ENCODE measurements at regions not wholly inside any gene's neighbourhood (a gene's known extent, or its start where the extent isn't known, plus 50 kb on each side); places are given as distances from the start of the nearest gene placed in this dataset.

DNA sequence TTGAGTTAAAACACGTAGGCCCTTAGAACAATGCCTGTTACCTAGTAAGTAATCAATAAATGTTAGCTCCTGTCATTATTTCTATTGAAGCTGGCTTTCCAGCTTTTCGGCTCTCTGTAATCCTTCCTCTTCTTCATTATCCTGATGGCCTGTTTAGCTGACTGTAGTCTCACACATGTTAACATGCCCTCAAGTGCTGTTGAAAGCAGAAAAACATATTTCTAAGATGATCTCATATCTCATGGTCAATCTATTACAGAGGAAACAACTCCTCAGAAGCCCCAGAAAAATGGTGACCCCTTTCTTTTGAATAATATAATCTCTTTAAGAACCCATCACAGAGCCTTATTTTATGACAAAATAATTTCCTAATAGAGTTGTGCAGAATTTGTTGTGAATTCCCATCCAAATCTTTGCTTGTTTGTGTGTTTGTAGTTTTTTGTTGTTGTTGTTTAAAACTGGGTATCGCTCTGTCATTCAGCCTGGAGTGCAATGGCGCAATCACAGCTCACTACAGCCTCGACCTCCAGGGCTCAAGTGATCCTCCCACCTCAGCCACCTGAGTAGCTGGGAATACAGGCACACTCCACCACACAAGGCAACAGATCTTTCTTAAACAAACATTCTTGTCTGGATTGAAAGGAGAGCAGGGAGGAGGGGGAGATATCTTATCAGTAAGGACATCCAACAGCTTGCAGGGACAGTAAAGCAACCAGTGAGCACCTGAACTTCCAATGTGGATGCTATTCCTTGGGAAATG, 242.5 kb upstream of the CAND1 start:
- no peak overlapping the region for H3K4me2 ChIP-seq (ENCODE audit: low read length)
- H3K4me1 ChIP-seq (ENCODE audit: control insufficient read depth, insufficient read depth, low read length), result no peaks in the 10 kb centered on the region
- no peaks in the 10 kb centered on the region for H3K36me3 ChIP-seq (ENCODE audit: insufficient read depth, low read length)
- H3K4me3 ChIP-seq (ENCODE audit: low read length), result no peak overlapping the region
- H3K9ac ChIP-seq (ENCODE audit: low read depth, low read length), result no peak overlapping the region
- H3K9me3 ChIP-seq (replicated peaks; ENCODE audit: low read length), result no peaks in the 10 kb centered on the region
- peaks cover 22% of the 10 kb centered on the region for H3K27me3 ChIP-seq (ENCODE audit: control insufficient read depth, insufficient read depth, low read length)

DNA sequence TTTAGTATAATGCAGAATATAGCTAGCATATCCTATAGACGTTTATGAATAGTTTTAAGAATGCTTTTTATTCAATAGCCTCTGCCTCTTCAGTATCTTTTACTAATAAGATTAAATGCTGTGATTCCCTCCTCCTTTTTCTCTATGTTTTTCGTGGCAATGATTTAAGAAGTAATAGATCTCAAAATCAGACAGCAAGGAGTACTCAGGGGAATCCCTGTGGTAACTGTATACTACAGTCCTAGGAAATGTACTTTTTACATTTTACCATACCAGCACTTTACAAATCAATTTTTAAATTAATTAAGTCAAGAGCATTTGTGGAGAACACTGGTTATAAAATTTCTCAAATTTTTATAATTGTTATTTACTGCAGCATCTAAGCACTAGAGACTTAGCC, 240.6 kb upstream of the CAND1 start:
- Histone ChIP-seq H3K9me3 (replicated peaks; ENCODE audit: low read length) (no peaks in the 10 kb centered on the region), H3K4me2 (ENCODE audit: low read length) (no peak overlapping the region), H3K4me1 (ENCODE audit: control insufficient read depth, insufficient read depth, low read length) (no peaks in the 10 kb centered on the region), H3K36me3 (ENCODE audit: insufficient read depth, low read length) (no peaks in the 10 kb centered on the region), H3K27me3 (ENCODE audit: control insufficient read depth, insufficient read depth, low read length) (peaks cover 17% of the 10 kb centered on the region), H3K9ac (ENCODE audit: low read depth, low read length) (no peak overlapping the region), H3K4me3 (ENCODE audit: low read length) (no peak overlapping the region)

DNA sequence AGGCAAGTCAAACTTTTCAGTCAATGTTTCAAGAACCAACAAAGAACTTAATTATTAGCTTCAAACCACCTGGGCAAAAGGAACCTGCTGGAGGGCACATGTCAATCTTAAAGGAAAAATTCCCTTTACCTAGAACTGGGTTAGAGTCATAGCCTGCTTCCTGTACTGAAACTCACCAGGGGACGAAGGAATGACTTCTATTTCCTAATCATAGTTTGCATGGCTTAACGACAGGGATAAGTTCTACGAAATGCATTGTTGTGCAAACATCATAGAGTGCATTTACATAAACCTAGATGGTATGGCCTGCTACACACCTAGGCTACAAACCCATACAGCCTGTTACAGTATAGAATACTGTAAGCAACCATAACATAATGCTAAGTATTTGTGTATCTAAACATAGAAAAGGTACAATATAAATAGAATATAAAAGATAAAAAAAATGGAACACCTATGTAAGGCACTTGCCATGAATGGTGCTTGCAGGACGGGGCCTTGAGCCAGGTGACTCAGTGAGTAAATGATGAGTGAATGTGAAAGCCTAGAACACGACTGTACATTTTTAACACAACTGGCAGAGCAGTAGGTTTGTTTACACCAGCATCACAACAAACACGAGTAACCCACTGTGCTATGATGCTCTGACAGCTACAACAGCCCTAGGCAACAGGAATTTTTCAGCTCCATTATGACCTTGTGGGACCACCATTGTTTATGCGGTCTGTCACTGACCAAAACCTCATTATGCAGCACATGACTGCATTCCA, 234.9 kb upstream of the CAND1 start:
- H3K4me2 ChIP-seq (ENCODE audit: low read length), result no peak overlapping the region
- H3K9ac ChIP-seq (ENCODE audit: low read depth, low read length), result no peak overlapping the region
- H3K36me3 ChIP-seq (ENCODE audit: insufficient read depth, low read length), result no peaks in the 10 kb centered on the region
- no peaks in the 10 kb centered on the region for H3K4me1 ChIP-seq (ENCODE audit: control insufficient read depth, insufficient read depth, low read length)
- H3K9me3 ChIP-seq (replicated peaks; ENCODE audit: low read length), result no peaks in the 10 kb centered on the region
- H3K4me3 ChIP-seq (ENCODE audit: low read length), result no peak overlapping the region
- H3K27me3 ChIP-seq (ENCODE audit: control insufficient read depth, insufficient read depth, low read length), result peaks cover 8% of the 10 kb centered on the region

DNA sequence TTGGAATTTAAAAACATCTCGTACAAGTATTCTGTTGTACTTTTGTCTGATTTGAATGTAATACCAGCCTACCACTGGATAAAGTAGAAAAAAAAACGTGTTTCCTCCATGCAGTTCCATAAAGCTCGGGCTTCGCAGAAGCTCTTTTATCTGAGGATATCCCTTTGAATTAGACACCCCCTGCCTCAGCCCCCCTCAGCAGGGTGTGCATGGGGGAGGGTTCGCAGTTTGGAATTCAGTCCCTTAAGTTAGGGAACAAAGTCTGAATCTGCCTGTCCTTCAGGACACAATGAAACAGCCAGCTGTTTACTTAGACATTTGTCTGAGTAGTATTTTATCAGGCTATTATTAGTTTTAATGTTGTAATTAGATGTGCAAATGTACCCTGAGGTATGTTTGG, 234.0 kb upstream of the CAND1 start:
- Histone ChIP-seq H3K4me2 (ENCODE audit: low read length) (no peak overlapping the region), H3K4me1 (ENCODE audit: control insufficient read depth, insufficient read depth, low read length) (no peaks in the 10 kb centered on the region), H3K27me3 (ENCODE audit: control insufficient read depth, insufficient read depth, low read length) (peaks cover 8% of the 10 kb centered on the region), H3K9me3 (replicated peaks; ENCODE audit: low read length) (no peaks in the 10 kb centered on the region), H3K4me3 (ENCODE audit: low read length) (no peak overlapping the region), H3K36me3 (ENCODE audit: insufficient read depth, low read length) (no peaks in the 10 kb centered on the region), H3K9ac (ENCODE audit: low read depth, low read length) (no peak overlapping the region)

DNA sequence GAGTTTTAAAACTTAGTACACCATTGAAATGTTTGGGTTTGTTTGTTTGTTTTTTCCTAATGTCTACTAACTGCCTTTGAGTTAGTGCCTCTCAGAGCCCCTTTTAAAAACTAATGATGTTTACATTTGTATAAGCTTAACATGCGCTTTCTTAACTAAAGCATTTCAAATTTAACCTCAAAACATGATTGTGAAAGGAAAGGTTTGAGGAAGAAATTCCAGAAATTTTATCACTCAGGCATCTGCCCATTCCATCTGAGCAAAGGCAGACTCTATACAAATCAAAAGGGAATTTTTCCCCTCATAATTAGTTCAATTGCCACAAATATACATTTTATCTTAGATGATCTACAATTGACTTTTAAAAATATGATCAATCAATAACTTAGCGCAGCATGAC, 230.7 kb upstream of the CAND1 start:
- no peak overlapping the region for H3K4me2 ChIP-seq (ENCODE audit: low read length)
- H3K36me3 ChIP-seq (ENCODE audit: insufficient read depth, low read length), result no peaks in the 10 kb centered on the region
- peaks cover 5% of the 10 kb centered on the region for H3K27me3 ChIP-seq (ENCODE audit: control insufficient read depth, insufficient read depth, low read length)
- H3K4me3 ChIP-seq (ENCODE audit: low read length), result no peak overlapping the region
- H3K9me3 ChIP-seq (replicated peaks; ENCODE audit: low read length), result no peaks in the 10 kb centered on the region
- H3K9ac ChIP-seq (ENCODE audit: low read depth, low read length), result no peak overlapping the region
- no peaks in the 10 kb centered on the region for H3K4me1 ChIP-seq (ENCODE audit: control insufficient read depth, insufficient read depth, low read length)

DNA sequence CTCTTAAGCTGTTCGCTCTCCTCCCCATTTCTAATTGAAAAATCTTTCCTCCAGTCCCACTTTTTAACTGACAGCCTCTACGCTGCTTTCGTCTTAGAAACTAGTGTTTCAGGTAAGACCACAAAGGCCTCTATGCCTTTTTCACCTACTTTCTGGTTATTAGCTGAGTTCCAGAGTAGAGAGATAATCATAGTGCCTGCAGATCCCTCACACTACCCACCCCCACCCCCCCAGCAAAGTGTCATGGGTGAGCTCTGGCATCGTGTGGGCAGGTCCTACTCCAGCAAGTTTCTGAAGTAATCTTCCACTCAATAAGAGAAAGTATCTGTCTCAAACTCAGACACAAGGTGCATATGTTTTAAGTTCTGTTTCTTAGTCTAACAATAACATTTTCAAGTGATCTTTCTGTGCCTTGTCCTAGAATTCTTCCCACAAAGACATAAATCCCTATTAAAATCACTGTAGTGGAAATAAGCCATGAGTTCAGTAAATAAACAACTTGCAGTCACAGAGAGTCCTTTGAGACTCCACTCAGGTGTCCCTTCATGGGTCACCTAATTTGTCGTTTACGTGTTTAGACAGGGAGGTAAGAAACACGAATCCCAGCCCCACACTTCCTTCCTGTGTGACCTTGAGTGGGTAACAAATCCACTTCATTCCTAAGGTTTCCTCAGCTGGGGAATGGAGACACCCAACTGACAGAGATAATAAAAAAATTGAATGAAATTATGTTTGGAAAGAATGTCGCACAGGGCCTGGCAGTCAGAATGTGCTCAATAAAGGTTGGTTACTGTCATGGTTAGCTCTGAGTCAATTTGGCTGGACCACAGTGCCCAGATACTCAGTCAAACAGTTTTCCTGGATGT, 228.9 kb upstream of the CAND1 start:
- H3K4me2 ChIP-seq (ENCODE audit: low read length), result no peak overlapping the region
- H3K36me3 ChIP-seq (ENCODE audit: insufficient read depth, low read length), result no peaks in the 10 kb centered on the region
- H3K4me1 ChIP-seq (ENCODE audit: control insufficient read depth, insufficient read depth, low read length), result no peaks in the 10 kb centered on the region
- H3K9me3 ChIP-seq (replicated peaks; ENCODE audit: low read length), result no peaks in the 10 kb centered on the region
- H3K27me3 ChIP-seq (ENCODE audit: control insufficient read depth, insufficient read depth, low read length), result no peaks in the 10 kb centered on the region
- no peak overlapping the region for H3K4me3 ChIP-seq (ENCODE audit: low read length)
- no peak overlapping the region for H3K9ac ChIP-seq (ENCODE audit: low read depth, low read length)

DNA sequence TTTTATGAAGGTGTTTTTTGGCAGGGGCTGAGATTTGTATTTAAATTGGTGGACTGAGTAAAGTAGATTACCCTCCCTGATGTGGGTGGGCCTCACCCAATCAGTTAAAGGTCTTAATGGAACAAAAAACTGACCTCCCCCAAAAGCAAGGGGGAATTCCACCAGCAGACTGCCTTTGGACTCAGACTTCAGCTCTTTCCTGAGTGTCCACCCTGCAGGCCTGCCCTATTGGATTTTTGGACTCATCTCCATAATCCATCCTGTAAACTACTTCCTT, 228.4 kb upstream of the CAND1 start:
- H3K9me3 ChIP-seq (replicated peaks; ENCODE audit: low read length), result no peaks in the 10 kb centered on the region
- no peak overlapping the region for H3K4me3 ChIP-seq (ENCODE audit: low read length)
- no peaks in the 10 kb centered on the region for H3K27me3 ChIP-seq (ENCODE audit: control insufficient read depth, insufficient read depth, low read length)
- H3K9ac ChIP-seq (ENCODE audit: low read depth, low read length), result no peak overlapping the region
- no peaks in the 10 kb centered on the region for H3K4me1 ChIP-seq (ENCODE audit: control insufficient read depth, insufficient read depth, low read length)
- H3K36me3 ChIP-seq (ENCODE audit: insufficient read depth, low read length), result no peaks in the 10 kb centered on the region
- no peak overlapping the region for H3K4me2 ChIP-seq (ENCODE audit: low read length)

DNA sequence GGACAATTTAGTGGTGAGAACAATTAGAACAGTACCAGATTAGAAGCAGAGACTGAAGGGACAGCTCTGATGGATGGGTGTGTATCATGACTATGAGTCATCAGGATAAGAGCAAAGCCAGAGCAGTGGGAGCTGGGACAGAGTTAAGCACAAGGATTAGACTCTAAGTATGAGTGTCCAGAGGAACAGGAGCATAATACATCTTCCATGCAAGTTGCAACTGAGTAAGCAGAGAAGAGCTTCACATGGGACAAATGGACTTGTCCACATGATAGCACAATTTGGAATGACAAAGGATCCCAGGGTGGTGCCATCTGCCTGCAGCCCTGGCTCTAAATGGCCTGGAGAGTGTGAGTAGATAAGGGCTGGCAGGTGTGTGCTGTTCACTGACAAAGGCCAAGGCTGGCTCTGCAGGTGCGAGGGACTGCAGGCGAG, 226.4 kb upstream of the CAND1 start:
- Histone ChIP-seq H3K27me3 (ENCODE audit: control insufficient read depth, insufficient read depth, low read length) (no peaks in the 10 kb centered on the region), H3K4me3 (ENCODE audit: low read length) (no peak overlapping the region), H3K9ac (ENCODE audit: low read depth, low read length) (no peak overlapping the region), H3K36me3 (ENCODE audit: insufficient read depth, low read length) (no peaks in the 10 kb centered on the region), H3K4me1 (ENCODE audit: control insufficient read depth, insufficient read depth, low read length) (no peaks in the 10 kb centered on the region), H3K9me3 (replicated peaks; ENCODE audit: low read length) (no peaks in the 10 kb centered on the region), H3K4me2 (ENCODE audit: low read length) (no peak overlapping the region)

DNA sequence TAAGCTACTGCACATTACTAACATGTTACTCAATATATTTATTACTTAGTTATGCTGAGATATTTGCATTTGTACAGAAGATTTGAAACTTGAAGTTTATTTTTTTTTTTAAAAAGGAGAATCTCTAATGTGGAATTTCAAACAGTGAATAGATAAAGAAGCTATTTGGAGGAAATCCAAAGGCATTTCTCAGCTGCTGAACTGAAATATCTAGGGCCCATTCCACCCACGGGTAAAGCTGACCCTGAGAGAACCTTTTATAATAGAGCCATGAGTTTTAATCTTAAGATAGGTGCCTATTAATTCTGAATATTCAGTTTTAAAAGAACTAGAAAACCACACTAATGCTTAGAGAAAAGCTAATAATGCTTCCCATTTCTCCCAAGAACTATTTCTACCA, 225.4 kb upstream of the CAND1 start:
- H3K4me2 ChIP-seq (ENCODE audit: low read length), result no peak overlapping the region
- H3K4me1 ChIP-seq (ENCODE audit: control insufficient read depth, insufficient read depth, low read length), result no peaks in the 10 kb centered on the region
- no peak overlapping the region for H3K9ac ChIP-seq (ENCODE audit: low read depth, low read length)
- H3K36me3 ChIP-seq (ENCODE audit: insufficient read depth, low read length), result no peaks in the 10 kb centered on the region
- no peaks in the 10 kb centered on the region for H3K27me3 ChIP-seq (ENCODE audit: control insufficient read depth, insufficient read depth, low read length)
- no peak overlapping the region for H3K4me3 ChIP-seq (ENCODE audit: low read length)
- no peaks in the 10 kb centered on the region for H3K9me3 ChIP-seq (replicated peaks; ENCODE audit: low read length)

DNA sequence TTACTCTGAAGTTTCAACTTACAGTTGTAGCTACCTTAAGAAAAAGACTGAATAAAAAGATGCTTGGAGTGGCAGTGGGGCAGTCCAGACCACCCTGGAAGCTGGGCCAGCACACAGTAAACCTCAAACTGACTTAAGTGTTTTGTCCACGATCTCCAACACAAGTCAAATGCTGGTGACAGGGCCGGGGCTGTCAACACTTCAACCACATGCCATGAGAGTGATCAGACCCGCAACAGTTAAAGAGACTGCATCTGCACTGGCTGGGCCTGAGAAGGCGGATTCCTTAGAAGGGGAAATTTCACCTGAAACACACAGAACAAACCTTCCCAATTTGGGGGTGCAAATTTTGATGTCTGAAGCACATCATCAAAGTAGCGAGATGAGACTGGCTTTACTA, 223.5 kb upstream of the CAND1 start:
- Histone ChIP-seq H3K9ac (ENCODE audit: low read depth, low read length) (no peak overlapping the region), H3K27me3 (ENCODE audit: control insufficient read depth, insufficient read depth, low read length) (no peaks in the 10 kb centered on the region), H3K4me3 (ENCODE audit: low read length) (no peak overlapping the region), H3K4me2 (ENCODE audit: low read length) (no peak overlapping the region), H3K9me3 (replicated peaks; ENCODE audit: low read length) (no peaks in the 10 kb centered on the region), H3K36me3 (ENCODE audit: insufficient read depth, low read length) (no peaks in the 10 kb centered on the region), H3K4me1 (ENCODE audit: control insufficient read depth, insufficient read depth, low read length) (no peaks in the 10 kb centered on the region)

DNA sequence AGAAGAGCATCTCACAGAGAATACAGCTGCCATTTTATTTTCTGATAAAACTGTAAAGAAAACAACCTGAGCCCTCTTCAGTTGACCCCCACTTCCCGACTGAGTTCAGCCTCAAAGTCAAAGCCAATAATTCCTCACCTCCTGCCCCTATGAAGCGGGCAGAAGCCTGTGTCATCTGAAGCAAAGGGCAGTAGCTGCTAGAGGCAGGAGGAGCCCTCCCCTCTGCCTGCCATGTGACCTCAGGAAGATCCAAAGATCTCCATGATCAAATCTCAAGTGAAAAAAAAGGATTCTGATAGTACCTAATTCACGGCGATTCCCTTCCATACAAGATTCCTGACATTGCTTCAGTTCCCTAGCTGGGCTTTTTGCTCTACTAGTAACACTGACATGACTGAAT, 223.1 kb upstream of the CAND1 start:
- Histone ChIP-seq H3K27me3 (ENCODE audit: control insufficient read depth, insufficient read depth, low read length) (no peaks in the 10 kb centered on the region), H3K4me3 (ENCODE audit: low read length) (no peak overlapping the region), H3K36me3 (ENCODE audit: insufficient read depth, low read length) (no peaks in the 10 kb centered on the region), H3K9ac (ENCODE audit: low read depth, low read length) (no peak overlapping the region), H3K4me2 (ENCODE audit: low read length) (no peak overlapping the region), H3K9me3 (replicated peaks; ENCODE audit: low read length) (no peaks in the 10 kb centered on the region), H3K4me1 (ENCODE audit: control insufficient read depth, insufficient read depth, low read length) (no peaks in the 10 kb centered on the region)
